Kidney (tissue), 13 donors: ENCODE measurements at regions not wholly inside any gene's neighbourhood (a gene's known extent, or its start where the extent isn't known, plus 50 kb on each side); places are given as distances from the start of the nearest gene placed in this dataset.
A peak's percentile ranks its signal among the peaks of the same experiment; 100 is the strongest.

Experiments used
- DNase-seq, 5 donors: peaks; one replicate each; pipeline ENCODE4 v3.0.0-alpha.2; 2013 to 2020
- FAIRE-seq: peaks from 2 replicates; lab custom pipeline; 2012; peaks lifted over from hg19 to GRCh38; lab: Jason Lieb, UNC
- H3K27ac ChIP-seq, 2 donors: one replicate each; pipeline ENCODE4 v1.7.0; 2013; ENCODE audit warnings: low read depth in 2 of 2, low read length in 2 of 2, inconsistent platforms in 1 of 2
- H3K27me3 ChIP-seq: one replicate; pipeline ENCODE4 v1.7.1; 2013; ENCODE audit warnings: low read length, inconsistent platforms; ENCODE audit not compliant: control insufficient read depth, insufficient read depth
- H3K36me3 ChIP-seq, 3 donors: one replicate each; pipeline versions ENCODE4 v1.7.0 to v1.7.1; 2013; ENCODE audit warnings: low read length in 3 of 3, control low read depth in 1 of 3, inconsistent platforms in 1 of 3; ENCODE audit not compliant: insufficient read depth in 3 of 3, control insufficient read depth in 2 of 3
- H3K4me1 ChIP-seq, 3 donors: one replicate each; pipeline versions ENCODE4 v1.7.0 to v1.7.1; 2013; ENCODE audit warnings: low read length in 3 of 3, inconsistent platforms in 1 of 3, low read depth in 1 of 3; ENCODE audit not compliant: control insufficient read depth in 2 of 3, insufficient read depth in 2 of 3
- H3K4me3 ChIP-seq, 3 donors: one replicate each; pipeline versions ENCODE4 v1.7.0 to v1.8.1; 2013; ENCODE audit warnings: low read length in 3 of 3, control low read depth in 1 of 3, inconsistent platforms in 1 of 3
- H3K9ac ChIP-seq, 3 donors: one replicate each; pipeline versions ENCODE4 v1.7.0 to v1.7.1; 2013; ENCODE audit warnings: low read length in 3 of 3, control low read depth in 1 of 3, inconsistent platforms in 1 of 3
- H3K9me3 ChIP-seq, 3 donors: one replicate each; pipeline versions ENCODE4 v1.7.0 to v1.7.1; 2013; ENCODE audit warnings: low read length in 3 of 3, control low read depth in 1 of 3, inconsistent platforms in 1 of 3; ENCODE audit not compliant: control insufficient read depth in 2 of 3, insufficient read depth in 1 of 3
- intact Hi-C: fragments of 100-400 bp; cut with DNase I; formaldehyde crosslinking; loops from one replicate; pipeline ENCODE4 v1.11.1; 2022
- TF ChIP-seq, protein P1 (sequence below): IDR thresholded peaks from 3 replicates; pipeline ENCODE4 v1.5.1; 2012; ENCODE audit warnings: mild to moderate bottlenecking, moderate library complexity, borderline replicate concordance; ENCODE audit not compliant: insufficient read depth; ENCODE audit errors: extremely low read depth
- donor health status: control.
- donor health status: control.
- donor health status: control.
- donor health status: control.
- donor health status: control.
- donor health status: DM: yes; HTN: yes; CAD: no.
- donor health status: Normal renal cell carcinoma (clear cell type).

DNA sequence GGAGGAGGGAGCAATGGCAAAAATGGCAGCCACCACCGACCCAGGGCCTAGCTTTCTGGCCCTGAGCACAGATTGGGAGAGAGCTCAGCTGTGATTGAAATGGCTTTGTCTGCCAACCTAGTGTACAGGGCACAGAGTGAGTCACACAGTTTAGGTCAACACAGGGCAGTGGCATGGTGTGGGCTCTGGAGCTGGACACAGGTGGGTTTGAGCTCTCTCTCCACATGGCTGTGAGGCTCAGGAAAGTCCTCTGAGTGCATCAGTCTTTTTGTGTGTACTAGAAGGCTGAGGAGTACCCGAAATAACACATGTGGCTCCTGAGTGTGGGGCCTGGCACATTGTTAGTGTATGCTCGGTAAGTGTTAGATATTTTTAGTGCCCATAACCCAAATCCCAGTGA lies 60.2 kb upstream of the LOXL4 start:
- no peak overlapping the region for H3K4me3 ChIP-seq
- DNase-seq, result no peak
- H3K9ac ChIP-seq, result no peak overlapping the region
- intact Hi-C loops, result no loop called here
- TF ChIP-seq, protein P1, sequence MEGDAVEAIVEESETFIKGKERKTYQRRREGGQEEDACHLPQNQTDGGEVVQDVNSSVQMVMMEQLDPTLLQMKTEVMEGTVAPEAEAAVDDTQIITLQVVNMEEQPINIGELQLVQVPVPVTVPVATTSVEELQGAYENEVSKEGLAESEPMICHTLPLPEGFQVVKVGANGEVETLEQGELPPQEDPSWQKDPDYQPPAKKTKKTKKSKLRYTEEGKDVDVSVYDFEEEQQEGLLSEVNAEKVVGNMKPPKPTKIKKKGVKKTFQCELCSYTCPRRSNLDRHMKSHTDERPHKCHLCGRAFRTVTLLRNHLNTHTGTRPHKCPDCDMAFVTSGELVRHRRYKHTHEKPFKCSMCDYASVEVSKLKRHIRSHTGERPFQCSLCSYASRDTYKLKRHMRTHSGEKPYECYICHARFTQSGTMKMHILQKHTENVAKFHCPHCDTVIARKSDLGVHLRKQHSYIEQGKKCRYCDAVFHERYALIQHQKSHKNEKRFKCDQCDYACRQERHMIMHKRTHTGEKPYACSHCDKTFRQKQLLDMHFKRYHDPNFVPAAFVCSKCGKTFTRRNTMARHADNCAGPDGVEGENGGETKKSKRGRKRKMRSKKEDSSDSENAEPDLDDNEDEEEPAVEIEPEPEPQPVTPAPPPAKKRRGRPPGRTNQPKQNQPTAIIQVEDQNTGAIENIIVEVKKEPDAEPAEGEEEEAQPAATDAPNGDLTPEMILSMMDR, result no peak
- peaks cover 0 to 3% (median 0%) of the 10 kb centered on the region in 3 donors for H3K4me1 ChIP-seq
- no peaks in the 10 kb centered on the region for H3K9me3 ChIP-seq
- H3K27me3 ChIP-seq, result no peaks in the 10 kb centered on the region
- no peak for FAIRE-seq
- no peaks in the 10 kb centered on the region for H3K36me3 ChIP-seq
- no peak overlapping the region for H3K27ac ChIP-seq

GRCh38 chr10:98326621-98327027 lies 58.6 kb upstream of the LOXL4 start:
- Histone ChIP-seq H3K27ac (no peak overlapping the region), H3K9ac (no peak overlapping the region), H3K9me3 (no peaks in the 10 kb centered on the region), H3K4me3 (no peak overlapping the region), H3K4me1 (peaks cover 0 to 3% (median 0%) of the 10 kb centered on the region in 3 donors), H3K36me3 (no peaks in the 10 kb centered on the region), H3K27me3 (no peaks in the 10 kb centered on the region)
- intact Hi-C loops, result no loop called here
- FAIRE-seq, result no peak
- TF ChIP-seq, protein P1, result no peak
- peak in 4 of 5 donors; percentile 62 to 86 (median 80) for DNase-seq

DNA sequence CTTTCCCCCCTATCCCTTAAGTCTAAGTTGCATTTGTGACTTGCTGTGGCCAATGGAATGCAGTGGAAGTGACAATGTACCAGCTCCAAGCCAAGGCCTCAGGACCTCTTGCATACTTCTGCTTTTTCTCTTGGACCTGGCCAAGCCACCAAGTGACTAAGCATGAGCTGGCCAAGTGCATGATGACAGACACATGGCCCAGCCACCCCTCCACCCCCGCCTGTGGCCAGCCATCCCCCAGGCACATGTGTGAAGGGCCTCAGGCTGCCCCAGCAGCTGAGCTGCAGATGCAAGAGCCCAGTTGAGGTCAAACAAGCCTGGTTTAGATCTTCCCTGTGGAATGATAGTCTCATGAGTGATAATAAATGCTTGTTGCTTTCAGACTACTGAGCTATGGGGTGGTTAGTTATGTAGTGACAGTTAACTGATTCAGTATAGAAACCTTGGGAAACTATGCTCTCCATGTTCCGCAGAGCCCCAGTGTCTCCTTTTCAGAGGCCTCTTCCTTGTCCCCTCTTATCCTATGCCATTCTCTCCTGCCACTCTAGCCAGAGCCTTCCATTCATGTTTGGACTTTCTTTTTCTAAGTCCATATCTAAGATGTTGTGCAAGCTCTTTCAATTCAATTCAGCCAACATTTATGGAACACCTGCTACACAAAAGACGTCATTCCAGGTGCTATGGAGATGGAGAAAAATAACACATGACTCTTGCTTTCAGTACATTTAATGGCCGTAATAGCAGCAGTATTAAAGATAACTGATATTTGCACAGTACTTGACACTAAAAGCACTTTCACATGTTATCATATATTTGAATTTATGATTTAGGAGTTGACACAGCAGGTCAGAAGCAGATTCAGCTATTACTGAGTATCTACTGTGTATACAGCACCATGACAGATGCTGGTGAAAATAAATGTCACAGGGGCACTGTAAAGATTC lies 55.5 kb upstream of the LOXL4 start:
- FAIRE-seq (no peak), DNase-seq (peak in 1 of 5 donors; percentile 95)
- peaks cover 0 to 3% (median 0%) of the 10 kb centered on the region in 3 donors for H3K4me1 ChIP-seq
- TF ChIP-seq, protein P1, result no peak
- no peaks in the 10 kb centered on the region for H3K27me3 ChIP-seq
- H3K9ac ChIP-seq, result no peak overlapping the region
- no peaks in the 10 kb centered on the region for H3K9me3 ChIP-seq
- no peak overlapping the region for H3K4me3 ChIP-seq
- intact Hi-C loops, result no loop called here
- no peaks in the 10 kb centered on the region for H3K36me3 ChIP-seq
- H3K27ac ChIP-seq, result no peak overlapping the region
